Ascending aorta (tissue), 2 donors: ENCODE measurements at regions not wholly inside any gene's neighbourhood (a gene's known extent, or its start where the extent isn't known, plus 50 kb on each side); places are given as distances from the start of the nearest gene placed in this dataset.

ENCODE experiments used
- DNase-seq, 2 donors: peaks; one replicate each; pipeline ENCODE4 v3.0.0-alpha.2; 2019; ENCODE audit warnings: low spot score in 2 of 2
- H3K27ac ChIP-seq, 2 donors: fragments of 200-600 bp; sonication (generic); one replicate each; pipeline ENCODE4 v1.5.1; 2016 to 2017; ENCODE audit warnings: mild to moderate bottlenecking in 1 of 2
- H3K27me3 ChIP-seq: fragments of 200-600 bp; sonication (generic); one replicate; pipeline ENCODE4 v1.5.1; 2017
- H3K36me3 ChIP-seq, 2 donors: fragments of 200-600 bp; sonication (generic); one replicate each; pipeline ENCODE4 v1.5.1; 2016
- H3K4me1 ChIP-seq, 2 donors: fragments of 200-600 bp; sonication (generic); one replicate each; pipeline ENCODE4 v1.5.1; 2016 to 2017; ENCODE audit warnings: mild to moderate bottlenecking in 1 of 2
- H3K4me3 ChIP-seq, 2 donors: fragments of 200-600 bp; sonication (generic); one replicate each; pipeline ENCODE4 v1.5.1; 2016 to 2017; ENCODE audit warnings: mild to moderate bottlenecking in 1 of 2
- H3K9me3 ChIP-seq, 2 donors: fragments of 200-600 bp; sonication (generic); one replicate each; pipeline ENCODE4 v1.5.1; 2016
- CTCF ChIP-seq, 3 experiments: fragments of 200-600 bp in 2 of 3; fragments of 450-650 bp in 1 of 3; sonication (generic) in 2 of 3; IDR thresholded peaks; one replicate each; pipeline ENCODE4 v1.5.1; 2016 to 2019; ENCODE audit warnings: antibody characterized with exemption in 3 of 3, mild to moderate bottlenecking in 1 of 3, moderate library complexity in 1 of 3
- intact Hi-C: fragments of 100-400 bp; cut with DNase I; formaldehyde crosslinking; loops from one replicate; pipeline ENCODE4 v1.15.1; 2023

DNA sequence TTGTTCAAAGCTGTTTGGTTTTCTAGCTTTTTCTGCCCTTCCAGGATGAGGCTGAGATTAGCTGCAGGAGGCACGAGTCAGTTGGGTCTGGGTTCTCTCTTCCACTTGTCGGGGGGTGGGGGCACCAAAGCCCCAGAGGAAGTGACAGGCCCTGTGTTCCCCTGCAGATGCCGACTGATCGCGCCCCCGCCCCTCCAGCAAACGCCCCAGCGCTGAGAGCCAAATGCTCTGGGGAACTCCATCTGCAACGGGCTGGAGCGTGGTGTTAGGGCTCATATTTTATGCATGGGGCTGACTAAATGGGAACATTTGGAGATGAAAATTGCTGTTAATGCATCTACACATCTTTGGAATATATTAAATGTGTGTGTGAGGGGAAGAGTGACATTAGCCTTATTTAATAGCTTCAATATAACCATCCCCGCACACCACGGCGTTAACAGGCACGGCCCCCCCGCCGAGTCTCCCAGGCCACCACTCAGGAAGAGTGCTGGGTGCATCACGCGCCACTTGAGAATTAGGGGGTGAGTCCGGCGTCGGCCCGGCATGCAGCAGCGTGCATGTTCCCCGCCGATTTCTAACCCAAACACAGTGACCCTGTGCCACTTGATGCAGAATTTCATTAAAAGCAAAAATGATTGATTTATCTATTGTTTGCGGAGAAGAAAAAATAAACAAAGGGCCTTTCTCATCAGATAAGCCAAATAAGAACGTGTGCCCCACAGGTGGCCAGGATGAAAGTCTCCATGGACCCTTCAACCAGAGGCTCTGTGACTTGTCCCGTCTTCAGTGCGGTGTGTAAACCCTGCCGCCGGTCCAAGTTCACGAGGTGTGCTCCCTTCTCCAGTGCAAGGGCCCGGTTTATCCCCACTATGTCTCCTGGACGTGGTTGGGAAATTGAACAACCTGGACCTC is 165.0 kb upstream of the RTL1 start:
- Histone ChIP-seq H3K27me3 (no peaks in the 10 kb centered on the region), H3K9me3 (no peaks in the 10 kb centered on the region), H3K27ac (no peak overlapping the region), H3K36me3 (no peaks in the 10 kb centered on the region), H3K4me1 (no peaks in the 10 kb centered on the region), H3K4me3 (no peak overlapping the region)
- peak in 1 of 2 donors; percentile 39 for DNase-seq
- intact Hi-C loops = no loop called here
- no peak for TF ChIP-seq CTCF (IDR thresholded peaks at IDR 0.05)

DNA sequence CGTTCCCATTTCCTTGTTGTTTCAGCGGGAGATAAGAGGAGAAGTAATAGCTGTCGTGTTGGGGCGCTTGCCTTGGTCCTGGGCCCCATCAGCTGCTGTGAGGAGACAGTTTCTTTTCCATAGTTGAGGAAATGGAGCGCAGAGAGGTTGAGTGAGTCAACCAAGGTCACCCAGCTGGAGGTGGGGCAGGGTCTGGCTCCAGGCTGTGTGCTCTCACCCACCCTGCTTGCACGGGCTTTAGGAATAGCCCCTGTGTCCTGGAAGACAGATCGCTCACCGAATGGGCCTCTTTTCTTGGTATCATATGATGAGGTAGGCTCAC is 165.7 kb upstream of the RTL1 start:
- H3K9me3 ChIP-seq = no peaks in the 10 kb centered on the region
- intact Hi-C loops = no loop called here
- H3K27ac ChIP-seq = no peak overlapping the region
- DNase-seq = peak in 1 of 2 donors; percentile 2
- no peaks in the 10 kb centered on the region for H3K27me3 ChIP-seq
- H3K4me3 ChIP-seq = no peak overlapping the region
- no peak for TF ChIP-seq CTCF (IDR thresholded peaks at IDR 0.05)
- H3K36me3 ChIP-seq = no peaks in the 10 kb centered on the region
- H3K4me1 ChIP-seq = no peaks in the 10 kb centered on the region

DNA sequence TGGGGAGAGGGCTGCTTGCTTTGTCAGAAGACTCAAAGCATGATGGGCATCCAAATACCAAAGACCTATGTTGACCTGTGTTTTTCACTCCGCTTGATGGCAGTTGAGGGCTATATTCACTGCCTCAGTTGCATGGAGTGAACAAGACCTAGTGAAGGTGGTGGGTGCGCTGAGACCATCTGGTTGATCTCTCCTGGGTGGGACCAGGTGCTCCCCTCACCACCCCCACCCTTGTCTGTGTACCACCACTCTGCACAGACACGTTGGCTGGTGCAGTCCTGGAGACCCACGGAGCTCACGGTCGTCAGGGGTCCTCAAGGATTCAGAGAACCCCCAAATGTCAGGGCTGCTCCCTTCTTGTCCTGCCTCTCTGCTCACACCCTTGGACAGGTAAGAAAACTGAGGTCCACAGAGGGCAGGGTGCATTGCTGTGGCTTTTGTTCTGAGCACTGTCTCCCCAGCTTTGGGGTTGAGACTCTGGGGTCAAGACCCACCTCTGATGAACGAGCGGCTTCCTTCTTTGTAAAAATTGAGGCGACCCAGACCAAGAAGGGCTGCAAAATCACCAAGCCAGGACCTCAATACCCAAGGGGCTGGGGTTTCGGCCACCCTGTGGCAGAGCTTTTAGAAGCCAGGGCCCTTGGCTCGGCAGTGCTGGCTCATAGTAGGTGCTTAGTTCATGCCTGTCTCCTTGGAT is 166.3 kb upstream of the RTL1 start:
- intact Hi-C loops = loop anchor here (5.0 kb wide), 1 partner anchor 557 kb away; no protein-coding TSS in a partner anchor

DNA sequence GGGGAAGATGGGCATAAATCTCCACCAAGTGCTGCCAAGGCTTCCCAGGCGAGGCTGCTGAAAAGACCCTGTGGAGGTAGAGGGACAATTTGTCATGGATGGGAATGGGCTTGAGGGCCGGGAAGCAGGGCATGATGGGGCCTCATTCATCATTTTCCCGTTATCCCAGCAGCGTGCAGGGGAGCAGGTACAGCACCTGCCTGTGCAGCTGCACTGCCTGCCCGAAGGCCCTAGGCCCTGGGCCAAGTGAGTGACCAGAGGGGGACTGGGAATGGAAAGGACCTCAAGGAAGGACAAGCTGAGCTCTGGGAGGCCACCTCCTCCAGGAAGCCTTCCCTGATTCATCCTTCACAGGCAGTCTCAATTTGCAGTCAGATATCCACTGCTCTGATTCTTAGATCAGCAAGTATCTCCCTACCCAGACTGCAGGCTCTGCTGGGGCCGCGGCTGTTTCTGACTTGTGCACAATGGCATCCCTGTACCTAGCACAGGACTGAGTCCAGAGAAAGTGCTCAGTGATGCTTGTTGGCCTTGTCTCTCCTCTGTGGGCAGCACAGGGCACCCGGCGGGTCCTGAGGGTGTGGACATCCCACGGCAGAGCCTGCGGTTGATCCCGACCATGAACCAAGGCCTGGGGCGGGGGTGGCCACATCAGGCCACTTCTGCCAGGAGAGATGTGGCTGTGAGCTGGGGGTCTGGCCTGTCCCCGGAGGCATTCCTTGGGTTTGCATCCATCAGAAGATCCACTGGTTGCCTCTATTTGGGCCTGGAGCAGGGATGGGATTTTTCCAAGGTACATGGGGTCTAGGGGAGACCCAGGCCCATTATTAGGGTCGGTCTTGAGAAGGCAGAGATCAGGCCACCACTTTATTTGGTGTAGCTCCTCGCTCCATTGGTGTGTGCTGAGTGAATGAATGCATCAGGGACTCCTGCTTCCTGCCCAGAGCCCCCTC is 167.3 kb upstream of the RTL1 start:
- H3K27ac ChIP-seq = no peak overlapping the region
- intact Hi-C loops = loop anchor here (5.0 kb wide), 1 partner anchor 556 kb away; no protein-coding TSS in a partner anchor
- no peak for TF ChIP-seq CTCF (IDR thresholded peaks at IDR 0.05)
- peak in 1 of 2 donors; percentile 35 for DNase-seq
- H3K9me3 ChIP-seq = no peaks in the 10 kb centered on the region
- no peaks in the 10 kb centered on the region for H3K36me3 ChIP-seq
- H3K4me3 ChIP-seq = no peak overlapping the region
- H3K27me3 ChIP-seq = no peaks in the 10 kb centered on the region
- no peaks in the 10 kb centered on the region for H3K4me1 ChIP-seq

More for the DNA sequence above, 166.3 kb upstream of the RTL1 start:
- no peaks in the 10 kb centered on the region for H3K27me3 ChIP-seq
- H3K4me3 ChIP-seq = no peak overlapping the region
- DNase-seq = peak in 1 of 2 donors; percentile 50
- H3K27ac ChIP-seq = no peak overlapping the region
- no peaks in the 10 kb centered on the region for H3K36me3 ChIP-seq
- no peaks in the 10 kb centered on the region for H3K4me1 ChIP-seq
- no peak for TF ChIP-seq CTCF (IDR thresholded peaks at IDR 0.05)
- no peaks in the 10 kb centered on the region for H3K9me3 ChIP-seq

DNA sequence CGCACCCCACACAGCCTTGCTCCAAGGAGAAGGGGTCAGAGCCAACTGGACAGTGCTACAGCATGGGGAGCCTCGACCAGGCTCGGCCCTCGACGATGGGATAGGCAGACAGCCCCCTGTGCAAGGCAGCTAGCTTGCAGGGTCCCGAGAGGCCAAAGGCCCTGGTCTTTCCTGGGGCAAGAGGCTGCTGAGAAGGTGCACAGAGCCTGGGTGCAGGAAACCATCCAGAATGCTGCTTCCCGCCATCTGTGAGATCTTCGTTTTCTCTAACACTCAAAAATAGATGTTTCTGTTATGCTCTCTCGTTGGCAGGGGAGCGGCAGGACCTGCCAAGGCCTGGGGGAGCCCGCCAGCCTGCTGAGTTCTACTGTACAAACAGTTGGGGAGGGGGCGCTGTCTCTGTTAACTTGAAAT is 168.0 kb upstream of the RTL1 start:
- no peak overlapping the region for H3K27ac ChIP-seq
- H3K4me3 ChIP-seq = no peak overlapping the region
- no peaks in the 10 kb centered on the region for H3K9me3 ChIP-seq
- DNase-seq = peak in 1 of 2 donors; percentile 49
- no peaks in the 10 kb centered on the region for H3K36me3 ChIP-seq
- no peaks in the 10 kb centered on the region for H3K4me1 ChIP-seq
- H3K27me3 ChIP-seq = peaks cover 5% of the 10 kb centered on the region
- no peak for TF ChIP-seq CTCF (IDR thresholded peaks at IDR 0.05)
- intact Hi-C loops = loop anchor here (5.0 kb wide), 1 partner anchor 556 kb away; no protein-coding TSS in a partner anchor
